ENCODE measurements at regions not wholly inside any gene's neighbourhood (a gene's known extent, or its start where the extent isn't known, plus 50 kb on each side); places are given as distances from the start of the nearest gene placed in this dataset.

DNA sequence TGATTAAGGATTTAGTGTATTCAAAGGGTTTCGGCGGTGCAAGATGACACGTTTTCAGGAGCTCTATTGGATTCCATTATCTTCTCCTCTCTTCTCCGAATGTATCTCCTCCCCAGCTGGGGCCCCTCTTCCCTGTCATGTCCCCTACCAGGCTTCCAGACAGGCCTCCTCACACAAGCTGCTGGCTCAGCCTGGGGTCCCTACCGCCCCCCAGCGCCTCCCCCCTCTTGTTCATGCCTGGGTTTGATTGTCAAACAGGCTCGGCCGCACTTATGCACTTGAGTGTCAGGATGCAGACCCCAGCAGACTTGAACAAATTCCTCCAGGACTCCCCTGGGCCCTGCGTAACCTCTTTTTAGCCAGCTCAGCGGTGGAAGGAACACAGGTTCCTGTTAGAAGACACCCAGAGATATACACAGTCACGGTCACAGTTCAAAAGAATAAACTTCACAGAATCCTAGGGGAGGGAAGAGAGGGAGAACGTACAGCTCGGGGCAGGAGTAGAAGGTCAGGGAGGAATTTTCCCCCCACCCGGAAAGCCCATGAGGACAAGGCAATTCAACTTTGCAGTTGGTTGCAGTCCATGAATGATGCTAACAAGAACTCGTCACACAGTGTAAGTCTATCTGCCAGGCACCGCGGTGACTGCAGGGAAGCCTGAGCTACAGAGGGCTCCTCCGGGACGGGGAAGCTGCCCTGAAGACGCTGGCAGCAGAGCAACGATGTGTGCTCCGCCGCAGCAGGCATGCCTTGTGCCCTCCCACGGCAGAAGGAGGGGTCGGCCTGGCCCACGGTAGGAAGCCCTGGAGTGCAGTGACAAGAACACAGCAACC lies 560.0 kb downstream of the BNC2 start:
- Histone ChIP-seq H3K9ac (ENCODE audit: extremely low read depth, low read length, poor library complexity, severe bottlenecking) (no peak overlapping the region), H3K4me3 (ENCODE audit: low read length) (no peak overlapping the region), H3K36me3 (ENCODE audit: control insufficient read depth, insufficient read depth, low read length) (no peaks in the 10 kb centered on the region), H3K27me3 (ENCODE audit: control insufficient read depth, insufficient read depth, low read length, poor library complexity, severe bottlenecking) (no peaks in the 10 kb centered on the region), H3K4me1 (ENCODE audit: control insufficient read depth, insufficient read depth, low read length) (peaks cover 7% of the 10 kb centered on the region), H3K27ac (ENCODE audit: low read depth, low read length) (no peak overlapping the region), H3K9me3 (ENCODE audit: control insufficient read depth, low read length) (no peaks in the 10 kb centered on the region)
- Mint-ChIP-seq H3K36me3 (ENCODE audit: low read depth) (no peaks in the 10 kb centered on the region), H3K9me3 (no peaks in the 10 kb centered on the region), H3K4me1 (peaks cover 31% of the 10 kb centered on the region), H3K27me3 (ENCODE audit: insufficient read depth) (no peaks in the 10 kb centered on the region), H3K4me3 (no peak overlapping the region), H3K27ac (no peak overlapping the region)
- 81 to 87% methylated on average over 19 to 26 of the region's 26 CpGs for WGBS, 2 experiments (ENCODE audit: insufficient coverage in 1 of 2, insufficient read length in 1 of 2)
- no peak for TF ChIP-seq CTCF (conservative IDR thresholded peaks at IDR 0.05)
- DNase-seq, result no peak

DNA sequence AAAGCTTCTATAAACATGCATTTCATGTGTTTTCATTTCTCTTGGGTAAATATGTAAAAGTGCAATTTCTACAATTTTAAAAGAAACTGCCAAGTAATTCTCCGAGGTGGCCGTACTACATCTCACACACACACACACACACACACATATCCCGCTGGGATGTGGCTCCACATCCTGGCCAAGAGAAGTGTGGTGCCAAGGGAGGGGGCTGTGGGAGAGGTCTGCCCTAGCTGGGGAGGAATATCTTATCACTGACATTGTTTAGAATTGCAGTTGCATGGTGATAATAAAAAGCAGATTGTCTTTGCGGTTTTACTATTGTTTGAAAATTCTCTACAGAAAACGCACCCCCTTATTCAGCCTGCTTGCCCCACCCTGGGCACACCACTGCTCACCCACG lies 558.4 kb downstream of the BNC2 start:
- Histone ChIP-seq H3K36me3 (ENCODE audit: control insufficient read depth, insufficient read depth, low read length) (no peaks in the 10 kb centered on the region), H3K9me3 (ENCODE audit: control insufficient read depth, low read length) (no peaks in the 10 kb centered on the region), H3K4me1 (ENCODE audit: control insufficient read depth, insufficient read depth, low read length) (peaks cover 7% of the 10 kb centered on the region), H3K4me3 (ENCODE audit: low read length) (peak overlapping the region; percentile 7), H3K9ac (ENCODE audit: extremely low read depth, low read length, poor library complexity, severe bottlenecking) (no peak overlapping the region), H3K27ac (ENCODE audit: low read depth, low read length) (no peak overlapping the region), H3K27me3 (ENCODE audit: control insufficient read depth, insufficient read depth, low read length, poor library complexity, severe bottlenecking) (no peaks in the 10 kb centered on the region)
- Mint-ChIP-seq H3K27ac (no peak overlapping the region), H3K9me3 (no peaks in the 10 kb centered on the region), H3K36me3 (ENCODE audit: low read depth) (no peaks in the 10 kb centered on the region), H3K27me3 (ENCODE audit: insufficient read depth) (no peaks in the 10 kb centered on the region), H3K4me3 (no peak overlapping the region), H3K4me1 (peaks cover 31% of the 10 kb centered on the region)
- 89 to 90% methylated on average over 2 to 4 of the region's 6 CpGs for WGBS, 2 experiments (ENCODE audit: insufficient coverage in 1 of 2, insufficient read length in 1 of 2)
- no peak for TF ChIP-seq CTCF (conservative IDR thresholded peaks at IDR 0.05)
- no peak for DNase-seq

GRCh38 chr9:16312962-16313546 lies 557.4 kb downstream of the BNC2 start:
- Histone ChIP-seq H3K27me3 (ENCODE audit: control insufficient read depth, insufficient read depth, low read length, poor library complexity, severe bottlenecking) (no peaks in the 10 kb centered on the region), H3K4me1 (ENCODE audit: control insufficient read depth, insufficient read depth, low read length) (peaks cover 7% of the 10 kb centered on the region), H3K4me3 (ENCODE audit: low read length) (no peak overlapping the region), H3K27ac (ENCODE audit: low read depth, low read length) (no peak overlapping the region), H3K9me3 (ENCODE audit: control insufficient read depth, low read length) (no peaks in the 10 kb centered on the region), H3K9ac (ENCODE audit: extremely low read depth, low read length, poor library complexity, severe bottlenecking) (no peak overlapping the region), H3K36me3 (ENCODE audit: control insufficient read depth, insufficient read depth, low read length) (no peaks in the 10 kb centered on the region)
- Mint-ChIP-seq H3K9me3 (no peaks in the 10 kb centered on the region), H3K4me3 (no peak overlapping the region), H3K4me1 (peaks cover 31% of the 10 kb centered on the region), H3K36me3 (ENCODE audit: low read depth) (no peaks in the 10 kb centered on the region), H3K27ac (no peak overlapping the region), H3K27me3 (ENCODE audit: insufficient read depth) (no peaks in the 10 kb centered on the region)
- no peak for DNase-seq
- no peak for TF ChIP-seq CTCF (conservative IDR thresholded peaks at IDR 0.05)
- WGBS, 2 experiments (ENCODE audit: insufficient coverage in 1 of 2, insufficient read length in 1 of 2), result 87 to 91% methylated on average over 9 to 10 of the region's 10 CpGs
